CD14-positive monocyte (primary cell): ENCODE measurements at regions not wholly inside any gene's neighbourhood (a gene's known extent, or its start where the extent isn't known, plus 50 kb on each side); places are given as distances from the start of the nearest gene placed in this dataset.

Experiments
- DNase-seq, 3 donors: peaks; one replicate each; pipeline ENCODE4 v3.0.0-alpha.2; 2011 to 2022
- H2AFZ ChIP-seq: 2 replicates; pipeline ENCODE4 v1.6.0; 2012; ENCODE audit warnings: mild to moderate bottlenecking, low read depth, low read length, inconsistent platforms; ENCODE audit not compliant: insufficient read depth, poor library complexity, severe bottlenecking
- H3K27ac ChIP-seq, 2 donors: 1 replicate in 1 of 2; 2 replicates in 1 of 2; pipeline ENCODE4 v1.5.1; 2012 to 2013; ENCODE audit warnings: low read length in 2 of 2, control low read depth in 1 of 2, inconsistent platforms in 1 of 2, low read depth in 1 of 2, mild to moderate bottlenecking in 1 of 2
- H3K27me3 ChIP-seq, 2 donors: one replicate each; pipeline versions ENCODE4 v1.6.0 to v1.6.1; 2011 to 2013; ENCODE audit warnings: low read length in 2 of 2; ENCODE audit not compliant: control insufficient read depth in 2 of 2, insufficient read depth in 2 of 2
- H3K36me3 ChIP-seq, 2 donors: replicated peaks in 1 of 2; 1 replicate in 1 of 2; 2 replicates in 1 of 2; pipeline versions ENCODE4 v1.5.1 to v1.6.1; 2012 to 2013; ENCODE audit warnings: low read length in 2 of 2, control low read depth in 1 of 2, inconsistent platforms in 1 of 2, mild to moderate bottlenecking in 1 of 2; ENCODE audit not compliant: insufficient read depth in 2 of 2, control insufficient read depth in 1 of 2
- H3K4me1 ChIP-seq, 2 donors: 1 replicate in 1 of 2; 2 replicates in 1 of 2; pipeline versions ENCODE4 v1.5.1 to v1.6.1; 2012 to 2013; ENCODE audit warnings: low read length in 2 of 2, control low read depth in 1 of 2, inconsistent platforms in 1 of 2, mild to moderate bottlenecking in 1 of 2, moderate library complexity in 1 of 2; ENCODE audit not compliant: insufficient read depth in 2 of 2, control insufficient read depth in 1 of 2
- H3K4me2 ChIP-seq: replicated peaks from 2 replicates; pipeline ENCODE3; 2012; ENCODE audit warnings: low read length, moderate library complexity, mild to moderate bottlenecking; ENCODE audit not compliant: poor library complexity, severe bottlenecking; ENCODE audit errors: extremely low read depth
- H3K4me3 ChIP-seq, 3 experiments: fragments of 200-600 bp in 1 of 3; sonication (generic) in 1 of 3; replicated peaks in 1 of 3; 1 replicate in 2 of 3; 2 replicates in 1 of 3; pipeline ENCODE4 v1.5.1; 2011 to 2013; ENCODE audit warnings: low read length in 3 of 3, mild to moderate bottlenecking in 3 of 3, control low read depth in 2 of 3, low read depth in 2 of 3, inconsistent platforms in 1 of 3, moderate library complexity in 1 of 3
- H3K79me2 ChIP-seq: 2 replicates; pipeline ENCODE4 v1.6.0; 2012; ENCODE audit warnings: mild to moderate bottlenecking, control low read depth, inconsistent platforms, low read length, moderate library complexity; ENCODE audit not compliant: insufficient read depth
- H3K9ac ChIP-seq: 2 replicates; pipeline ENCODE4 v1.6.0; 2017; ENCODE audit warnings: low read length, mild to moderate bottlenecking; ENCODE audit not compliant: insufficient read depth, poor library complexity, severe bottlenecking
- H3K9me3 ChIP-seq, 2 donors: replicated peaks in 1 of 2; 1 replicate in 1 of 2; 2 replicates in 1 of 2; pipeline versions ENCODE4 v1.5.1 to v1.6.1; 2012 to 2013; ENCODE audit warnings: low read length in 2 of 2, control low read depth in 1 of 2; ENCODE audit not compliant: control insufficient read depth in 1 of 2, insufficient read depth in 1 of 2
- H4K20me1 ChIP-seq: 2 replicates; pipeline ENCODE4 v1.6.0; 2012; ENCODE audit warnings: mild to moderate bottlenecking, low read length, control low read depth, moderate library complexity; ENCODE audit not compliant: insufficient read depth
- H3K27ac Mint-ChIP-seq, 7 donors: one replicate each; pipeline ENCODE4 v1.8.0; 2020; ENCODE audit warnings: mild to moderate bottlenecking in 7 of 7, mixed read lengths in 7 of 7, moderate library complexity in 6 of 7, inconsistent platforms in 2 of 7
- H3K27me3 Mint-ChIP-seq, 3 donors: one replicate each; pipeline ENCODE4 v1.8.0; 2021 to 2022; ENCODE audit warnings: low read depth in 3 of 3, mild to moderate bottlenecking in 3 of 3, mixed read lengths in 3 of 3, moderate library complexity in 3 of 3, inconsistent platforms in 1 of 3
- H3K36me3 Mint-ChIP-seq, 2 donors: one replicate each; pipeline ENCODE4 v1.8.0; 2020; ENCODE audit warnings: mixed read lengths in 2 of 2, inconsistent platforms in 1 of 2, mild to moderate bottlenecking in 1 of 2
- H3K4me1 Mint-ChIP-seq: one replicate; pipeline ENCODE4 v1.8.0; 2020; ENCODE audit warnings: mild to moderate bottlenecking, mixed read lengths
- H3K4me3 Mint-ChIP-seq, 2 donors: one replicate each; pipeline ENCODE4 v1.8.0; 2020; ENCODE audit warnings: mild to moderate bottlenecking in 2 of 2, mixed read lengths in 2 of 2, moderate library complexity in 1 of 2
- H3K9me3 Mint-ChIP-seq, 7 donors: one replicate each; pipeline ENCODE4 v1.8.0; 2020 to 2022; ENCODE audit warnings: mixed read lengths in 7 of 7, mild to moderate bottlenecking in 6 of 7, moderate library complexity in 6 of 7, inconsistent platforms in 2 of 7
- CTCF ChIP-seq: fragments of 200-600 bp; IDR thresholded peaks from one replicate; pipeline ENCODE4 v1.8.0; 2022; ENCODE audit warnings: antibody characterized with exemption, mild to moderate bottlenecking
- WGBS: methylation state at CpG from one replicate; pipeline ENCODE4 v1.1.5; 2013; ENCODE audit warnings: missing lambda C conversion rate; ENCODE audit not compliant: insufficient coverage; 5-methylcytosine and 5-hydroxymethylcytosine counted together
- intact Hi-C, 2 donors: fragments of 100-400 bp; cut with micrococcal nuclease; formaldehyde crosslinking; loops; one replicate each; pipeline versions ENCODE4 v1.15.0 to v1.15.1; 2023

GRCh38 chr2:108148555-108148954 is 91.2 kb upstream of the SULT1C3 start:
- Histone ChIP-seq H3K27ac (no peak overlapping the region), H3K4me2 (no peak overlapping the region), H3K27me3 (no peaks in the 10 kb centered on the region), H3K79me2 (no peaks in the 10 kb centered on the region), H3K9ac (no peak overlapping the region), H2AFZ (no peak overlapping the region), H3K9me3 (no peaks in the 10 kb centered on the region), H3K4me1 (no peaks in the 10 kb centered on the region), H4K20me1 (no peaks in the 10 kb centered on the region), H3K36me3 (no peaks in the 10 kb centered on the region), H3K4me3 (no peak overlapping the region)
- Mint-ChIP-seq H3K27ac (no peak overlapping the region), H3K4me3 (no peak overlapping the region), H3K4me1 (no peaks in the 10 kb centered on the region), H3K27me3 (peaks cover 1 to 4% (median 2%) of the 10 kb centered on the region in 3 donors), H3K9me3 (peaks cover 0 to 3% (median 0%) of the 10 kb centered on the region in 7 donors), H3K36me3 (no peaks in the 10 kb centered on the region)
- WGBS: 100% methylated on average over 3 of the region's 6 CpGs
- no peak for TF ChIP-seq CTCF
- no peak for DNase-seq
- intact Hi-C loops: no loop called here

GRCh38 chr2:108154366-108155061 is 85.3 kb upstream of the SULT1C3 start:
- H3K4me3 ChIP-seq: no peak overlapping the region
- WGBS: 100% methylated on average over 4 of the region's 6 CpGs
- no peaks in the 10 kb centered on the region for H3K36me3 Mint-ChIP-seq
- H3K36me3 ChIP-seq: no peaks in the 10 kb centered on the region
- H4K20me1 ChIP-seq: no peaks in the 10 kb centered on the region
- no peak overlapping the region for H3K27ac Mint-ChIP-seq
- no peak overlapping the region for H3K4me2 ChIP-seq
- no peak overlapping the region for H3K4me3 Mint-ChIP-seq
- no peaks in the 10 kb centered on the region for H3K27me3 ChIP-seq
- peaks cover 2 to 6% (median 5%) of the 10 kb centered on the region in 3 donors for H3K27me3 Mint-ChIP-seq
- H3K9me3 Mint-ChIP-seq: peaks cover 0 to 4% (median 0%) of the 10 kb centered on the region in 7 donors
- intact Hi-C loops: no loop called here
- no peaks in the 10 kb centered on the region for H3K4me1 Mint-ChIP-seq
- no peaks in the 10 kb centered on the region for H3K9me3 ChIP-seq
- no peak for TF ChIP-seq CTCF
- no peak overlapping the region for H2AFZ ChIP-seq
- no peak overlapping the region for H3K27ac ChIP-seq
- no peak for DNase-seq
- no peaks in the 10 kb centered on the region for H3K4me1 ChIP-seq
- no peaks in the 10 kb centered on the region for H3K79me2 ChIP-seq
- no peak overlapping the region for H3K9ac ChIP-seq
